Ectodermal cell (in vitro differentiated cells): ENCODE measurements at regions not wholly inside any gene's neighbourhood (a gene's known extent, or its start where the extent isn't known, plus 50 kb on each side); places are given as distances from the start of the nearest gene placed in this dataset.

Source experiments
- H3K27ac ChIP-seq: 2 replicates; pipeline ENCODE4 v1.7.0; 2013; ENCODE audit warnings: mild to moderate bottlenecking, low read depth, low read length; ENCODE audit not compliant: insufficient read depth, poor library complexity, severe bottlenecking
- H3K27me3 ChIP-seq: 2 replicates; pipeline ENCODE4 v1.7.0; 2013; ENCODE audit warnings: mild to moderate bottlenecking, low read length; ENCODE audit not compliant: insufficient read depth, control insufficient read depth, poor library complexity, severe bottlenecking
- H3K36me3 ChIP-seq: one replicate; pipeline ENCODE4 v1.7.0; 2013; ENCODE audit warnings: low read length; ENCODE audit not compliant: control insufficient read depth, insufficient read depth
- H3K4me1 ChIP-seq: one replicate; pipeline ENCODE4 v1.7.0; 2013; ENCODE audit warnings: low read length; ENCODE audit not compliant: control insufficient read depth, insufficient read depth
- H3K4me3 ChIP-seq: 2 replicates; pipeline ENCODE4 v1.7.0; 2013; ENCODE audit warnings: low read depth, low read length, control low read depth; ENCODE audit not compliant: insufficient read depth
- H3K9me3 ChIP-seq: 2 replicates; pipeline ENCODE4 v1.7.0; 2013; ENCODE audit warnings: mild to moderate bottlenecking, low read length, moderate library complexity; ENCODE audit not compliant: control insufficient read depth
- WGBS, 2 experiments: methylation state at CpG; one replicate each; pipeline ENCODE4 v1.1.7; 2013; ENCODE audit warnings: missing lambda C conversion rate in 2 of 2; 5-methylcytosine and 5-hydroxymethylcytosine counted together

- 92 to 96% methylated on average over 2 of the region's 2 CpGs for WGBS, 2 experiments
- no peaks in the 10 kb centered on the region for H3K27me3 ChIP-seq
- H3K27ac ChIP-seq: no peak overlapping the region
- no peaks in the 10 kb centered on the region for H3K9me3 ChIP-seq
- H3K36me3 ChIP-seq: no peaks in the 10 kb centered on the region
- H3K4me3 ChIP-seq: no peak overlapping the region
- no peaks in the 10 kb centered on the region for H3K4me1 ChIP-seq
Observed at GRCh38 chr2:220424561-220424960, 797.1 kb downstream of the SLC4A3 start.

GRCh38 chr2:220432645-220433044, 805.2 kb downstream of the SLC4A3 start:
- H3K4me3 ChIP-seq: no peak overlapping the region
- 91 to 100% methylated on average over 1 to 2 of the region's 2 CpGs for WGBS, 2 experiments
- H3K36me3 ChIP-seq: no peaks in the 10 kb centered on the region
- no peak overlapping the region for H3K27ac ChIP-seq
- H3K27me3 ChIP-seq: no peaks in the 10 kb centered on the region
- H3K4me1 ChIP-seq: no peaks in the 10 kb centered on the region
- no peaks in the 10 kb centered on the region for H3K9me3 ChIP-seq

GRCh38 chr2:220433131-220433530, 805.7 kb downstream of the SLC4A3 start:
- Histone ChIP-seq H3K4me3 (no peak overlapping the region), H3K36me3 (no peaks in the 10 kb centered on the region), H3K27me3 (no peaks in the 10 kb centered on the region), H3K27ac (no peak overlapping the region), H3K9me3 (no peaks in the 10 kb centered on the region), H3K4me1 (no peaks in the 10 kb centered on the region)
- WGBS, 2 experiments: 100% methylated on average over 3 of the region's 3 CpGs

- no peak overlapping the region for H3K27ac ChIP-seq
- H3K4me1 ChIP-seq: no peaks in the 10 kb centered on the region
- H3K27me3 ChIP-seq: no peaks in the 10 kb centered on the region
- no peaks in the 10 kb centered on the region for H3K36me3 ChIP-seq
- 100% methylated on average over 1 of the region's 2 CpGs; no CpG with 5 or more reads in 1 of the 2 experiments for WGBS, 2 experiments
- no peak overlapping the region for H3K4me3 ChIP-seq
- no peaks in the 10 kb centered on the region for H3K9me3 ChIP-seq
Observed at GRCh38 chr2:220434385-220434784, 807.0 kb downstream of the SLC4A3 start.

GRCh38 chr2:220437938-220438337, 810.5 kb downstream of the SLC4A3 start:
- no peaks in the 10 kb centered on the region for H3K36me3 ChIP-seq
- no peaks in the 10 kb centered on the region for H3K27me3 ChIP-seq
- H3K4me1 ChIP-seq: no peaks in the 10 kb centered on the region
- H3K9me3 ChIP-seq: no peaks in the 10 kb centered on the region
- WGBS, 2 experiments: 95 to 100% methylated on average over 2 of the region's 2 CpGs
- H3K4me3 ChIP-seq: no peak overlapping the region
- H3K27ac ChIP-seq: no peak overlapping the region

GRCh38 chr2:220440731-220441130, 813.3 kb downstream of the SLC4A3 start:
- no peak overlapping the region for H3K4me3 ChIP-seq
- H3K36me3 ChIP-seq: no peaks in the 10 kb centered on the region
- H3K27me3 ChIP-seq: no peaks in the 10 kb centered on the region
- no peaks in the 10 kb centered on the region for H3K9me3 ChIP-seq
- 90% methylated on average over 2 of the region's 2 CpGs; no CpG with 5 or more reads in 1 of the 2 experiments for WGBS, 2 experiments
- no peak overlapping the region for H3K27ac ChIP-seq
- H3K4me1 ChIP-seq: no peaks in the 10 kb centered on the region

GRCh38 chr2:220441404-220441803, 814.0 kb downstream of the SLC4A3 start:
- Histone ChIP-seq H3K27me3 (no peaks in the 10 kb centered on the region), H3K36me3 (no peaks in the 10 kb centered on the region), H3K4me1 (no peaks in the 10 kb centered on the region), H3K27ac (no peak overlapping the region), H3K4me3 (no peak overlapping the region), H3K9me3 (no peaks in the 10 kb centered on the region)
- WGBS, 2 experiments: 100% methylated on average over 2 of the region's 3 CpGs

GRCh38 chr2:220442012-220442411, 814.6 kb downstream of the SLC4A3 start:
- 90 to 93% methylated on average over 3 of the region's 3 CpGs for WGBS, 2 experiments
- H3K4me1 ChIP-seq: no peaks in the 10 kb centered on the region

DNA sequence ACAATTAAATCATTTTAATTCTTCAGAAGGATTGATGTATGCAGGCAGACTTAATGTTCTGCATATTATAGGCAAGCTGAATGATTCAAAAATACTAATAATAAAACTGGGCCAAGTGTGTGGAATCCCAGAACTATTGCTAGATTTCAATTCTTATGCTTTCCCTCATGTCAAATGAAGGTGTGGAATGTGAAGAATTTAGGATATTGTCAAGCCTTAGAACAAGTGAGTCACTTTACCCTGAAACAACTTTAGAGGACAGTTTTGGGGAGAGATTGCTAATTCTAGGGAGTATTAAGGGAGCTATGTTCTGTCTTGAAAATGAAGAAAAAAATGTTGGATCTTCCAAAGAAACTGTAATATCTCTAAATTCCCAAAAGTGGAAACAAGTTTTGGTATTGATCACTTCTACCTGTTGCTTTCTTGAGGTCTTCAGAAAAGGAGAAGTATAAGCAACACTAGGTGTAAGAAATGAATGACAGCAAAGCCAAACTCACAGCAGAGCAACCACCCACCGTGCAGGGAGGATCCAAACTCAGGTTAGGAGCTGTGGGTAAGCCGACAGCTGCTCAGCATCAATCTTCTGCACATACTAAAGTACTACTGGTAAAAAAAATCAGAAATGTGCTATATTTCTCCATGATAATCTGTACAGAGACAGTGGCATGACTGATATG, 818.1 kb downstream of the SLC4A3 start:
- Histone ChIP-seq H3K9me3 (no peaks in the 10 kb centered on the region), H3K27ac (no peak overlapping the region), H3K4me3 (no peak overlapping the region), H3K36me3 (no peaks in the 10 kb centered on the region), H3K4me1 (no peaks in the 10 kb centered on the region), H3K27me3 (no peaks in the 10 kb centered on the region)
- 72 to 83% methylated on average over 2 of the region's 2 CpGs for WGBS, 2 experiments

More at GRCh38 chr2:220442012-220442411, 814.6 kb downstream of the SLC4A3 start:
- no peaks in the 10 kb centered on the region for H3K9me3 ChIP-seq
- H3K27ac ChIP-seq: no peak overlapping the region
- no peaks in the 10 kb centered on the region for H3K36me3 ChIP-seq
- H3K27me3 ChIP-seq: no peaks in the 10 kb centered on the region
- no peak overlapping the region for H3K4me3 ChIP-seq

DNA sequence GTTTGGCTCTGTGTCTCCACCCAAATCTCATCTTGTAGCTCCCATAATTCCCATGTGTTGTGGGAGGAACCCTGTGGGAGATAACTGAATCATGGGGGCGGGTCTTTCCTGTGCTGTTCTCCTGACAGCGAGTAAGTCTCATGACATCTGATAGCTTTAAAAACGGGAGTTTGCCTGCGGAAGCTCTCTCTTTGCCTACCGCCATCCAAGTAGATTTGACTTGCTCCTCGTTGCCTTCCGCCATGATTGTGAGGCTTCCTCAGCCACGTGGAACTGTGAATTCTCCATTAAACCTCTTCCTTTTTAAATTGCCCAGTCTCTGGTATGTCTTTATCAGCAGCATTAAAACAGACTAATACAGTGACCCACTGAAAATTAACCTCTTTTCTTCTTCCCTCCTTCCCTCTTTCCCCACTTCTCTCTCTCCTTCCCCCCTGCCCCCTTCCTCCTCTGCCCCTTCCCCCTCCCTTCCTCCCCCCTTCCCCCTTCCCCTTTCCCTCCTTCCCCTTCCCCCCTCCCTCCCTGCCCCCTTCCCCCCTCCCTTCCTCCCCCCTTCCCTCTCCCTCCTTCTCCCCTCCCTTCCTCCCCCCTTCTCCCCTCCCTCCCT, 818.8 kb downstream of the SLC4A3 start:
- Histone ChIP-seq H3K27ac (no peak overlapping the region), H3K4me1 (no peaks in the 10 kb centered on the region), H3K4me3 (no peak overlapping the region), H3K9me3 (no peaks in the 10 kb centered on the region), H3K27me3 (no peaks in the 10 kb centered on the region), H3K36me3 (no peaks in the 10 kb centered on the region)
- 90 to 92% methylated on average over 8 of the region's 8 CpGs for WGBS, 2 experiments
